Loucy (cell line): ENCODE measurements at regions not wholly inside any gene's neighbourhood (a gene's known extent, or its start where the extent isn't known, plus 50 kb on each side); places are given as distances from the start of the nearest gene placed in this dataset.

Experiments used
- H2AFZ ChIP-seq: fragments of 200-600 bp; sonication (generic); 2 replicates; pipeline ENCODE4 v1.6.0; 2016; ENCODE audit warnings: antibody characterized with exemption, mild to moderate bottlenecking, low read length, moderate library complexity
- H3F3A ChIP-seq: fragments of 200-600 bp; 2 replicates; pipeline ENCODE4 v1.6.0; 2016; ENCODE audit warnings: antibody characterized with exemption, low read depth, mild to moderate bottlenecking
- H3K27me3 ChIP-seq: fragments of 200-600 bp; sonication (generic); 2 replicates; pipeline ENCODE4 v1.6.1; 2014; ENCODE audit warnings: low read length, mild to moderate bottlenecking; ENCODE audit not compliant: insufficient read depth, poor library complexity, severe bottlenecking
- H3K36me3 ChIP-seq: fragments of 200-600 bp; sonication (generic); 2 replicates; pipeline ENCODE4 v1.6.1; 2016; ENCODE audit warnings: low read length; ENCODE audit not compliant: insufficient read depth
- H3K4me1 ChIP-seq: fragments of 200-600 bp; sonication (generic); 2 replicates; pipeline ENCODE4 v1.5.1; 2014; ENCODE audit warnings: low read length, mild to moderate bottlenecking; ENCODE audit not compliant: insufficient read depth, poor library complexity, severe bottlenecking
- H3K4me2 ChIP-seq: fragments of 200-600 bp; sonication (generic); 2 replicates; pipeline ENCODE4 v1.6.0; 2014; ENCODE audit warnings: antibody characterized with exemption, low read length, low read depth, mild to moderate bottlenecking; ENCODE audit not compliant: poor library complexity, severe bottlenecking
- H3K4me3 ChIP-seq: fragments of 200-600 bp; sonication (generic); 2 replicates; pipeline ENCODE4 v1.5.1; 2014; ENCODE audit warnings: low read length, mild to moderate bottlenecking, mixed read lengths; ENCODE audit not compliant: poor library complexity, severe bottlenecking
- H3K79me2 ChIP-seq: fragments of 200-600 bp; sonication (generic); 2 replicates; pipeline ENCODE4 v1.6.1; 2014; ENCODE audit warnings: low read length; ENCODE audit not compliant: insufficient read depth
- H3K9ac ChIP-seq: fragments of 200-600 bp; sonication (generic); 2 replicates; pipeline ENCODE4 v1.6.0; 2014; ENCODE audit warnings: mild to moderate bottlenecking, low read depth, low read length, moderate library complexity; ENCODE audit not compliant: poor library complexity, severe bottlenecking
- H3K9me2 ChIP-seq: fragments of 200-600 bp; sonication (generic); replicated peaks from 2 replicates; pipeline ENCODE4 v1.6.1; 2016; ENCODE audit warnings: low read depth, low read length, mixed read lengths
- H3K9me3 ChIP-seq: fragments of 200-600 bp; sonication (generic); 2 replicates; pipeline ENCODE4 v1.6.1; 2014; ENCODE audit warnings: mild to moderate bottlenecking, antibody characterized with exemption, low read length, low read depth; ENCODE audit not compliant: insufficient read depth
- H4K20me1 ChIP-seq: fragments of 200-600 bp; sonication (generic); 2 replicates; pipeline ENCODE4 v1.6.0; 2014; ENCODE audit warnings: antibody characterized with exemption, low read length, mild to moderate bottlenecking; ENCODE audit not compliant: insufficient read depth, poor library complexity, severe bottlenecking
- EZH2phosphoT487 ChIP-seq: fragments of 200-600 bp; IDR thresholded peaks from 2 replicates; pipeline ENCODE4 v1.6.1; 2018; ENCODE audit warnings: antibody characterized with exemption, mild to moderate bottlenecking, moderate library complexity, borderline replicate concordance
- TF ChIP-seq, protein P1 (sequence below): fragments of 200-600 bp; sonication (generic); conservative IDR thresholded peaks from 2 replicates; pipeline ENCODE4 v1.5.1; 2014; ENCODE audit warnings: mild to moderate bottlenecking, antibody characterized with exemption, low read length

GRCh38 chr17:12463102-12463501 is 202.6 kb upstream of the MYOCD start:
- H3K4me1 ChIP-seq: no peaks in the 10 kb centered on the region
- TF ChIP-seq, protein P1, sequence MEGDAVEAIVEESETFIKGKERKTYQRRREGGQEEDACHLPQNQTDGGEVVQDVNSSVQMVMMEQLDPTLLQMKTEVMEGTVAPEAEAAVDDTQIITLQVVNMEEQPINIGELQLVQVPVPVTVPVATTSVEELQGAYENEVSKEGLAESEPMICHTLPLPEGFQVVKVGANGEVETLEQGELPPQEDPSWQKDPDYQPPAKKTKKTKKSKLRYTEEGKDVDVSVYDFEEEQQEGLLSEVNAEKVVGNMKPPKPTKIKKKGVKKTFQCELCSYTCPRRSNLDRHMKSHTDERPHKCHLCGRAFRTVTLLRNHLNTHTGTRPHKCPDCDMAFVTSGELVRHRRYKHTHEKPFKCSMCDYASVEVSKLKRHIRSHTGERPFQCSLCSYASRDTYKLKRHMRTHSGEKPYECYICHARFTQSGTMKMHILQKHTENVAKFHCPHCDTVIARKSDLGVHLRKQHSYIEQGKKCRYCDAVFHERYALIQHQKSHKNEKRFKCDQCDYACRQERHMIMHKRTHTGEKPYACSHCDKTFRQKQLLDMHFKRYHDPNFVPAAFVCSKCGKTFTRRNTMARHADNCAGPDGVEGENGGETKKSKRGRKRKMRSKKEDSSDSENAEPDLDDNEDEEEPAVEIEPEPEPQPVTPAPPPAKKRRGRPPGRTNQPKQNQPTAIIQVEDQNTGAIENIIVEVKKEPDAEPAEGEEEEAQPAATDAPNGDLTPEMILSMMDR: no peak
- no peak for TF ChIP-seq EZH2phosphoT487
- H3F3A ChIP-seq: no peaks in the 10 kb centered on the region
- H3K9me2 ChIP-seq: no peaks in the 10 kb centered on the region; the same call in 1 of the 2 replicates
- H3K79me2 ChIP-seq: no peaks in the 10 kb centered on the region
- H3K4me3 ChIP-seq: no peak overlapping the region
- H3K27me3 ChIP-seq: no peaks in the 10 kb centered on the region
- H2AFZ ChIP-seq: no peak overlapping the region
- no peak overlapping the region for H3K9ac ChIP-seq
- H3K36me3 ChIP-seq: no peaks in the 10 kb centered on the region
- no peak overlapping the region for H3K4me2 ChIP-seq
- peaks cover 6% of the 10 kb centered on the region; the same call in 1 of the 2 replicates for H3K9me3 ChIP-seq
- no peaks in the 10 kb centered on the region for H4K20me1 ChIP-seq

GRCh38 chr17:12472252-12473173 is 193.2 kb upstream of the MYOCD start:
- Histone ChIP-seq H3K36me3 (no peaks in the 10 kb centered on the region), H3K9ac (no peak overlapping the region), H3K4me3 (no peak overlapping the region), H3K4me1 (no peaks in the 10 kb centered on the region), H4K20me1 (no peaks in the 10 kb centered on the region), H2AFZ (no peak overlapping the region), H3K4me2 (no peak overlapping the region), H3K9me3 (no peaks in the 10 kb centered on the region; the same call in 1 of the 2 replicates), H3K79me2 (no peaks in the 10 kb centered on the region), H3F3A (no peaks in the 10 kb centered on the region), H3K27me3 (no peaks in the 10 kb centered on the region), H3K9me2 (no peaks in the 10 kb centered on the region)
- TF ChIP-seq EZH2phosphoT487: no peak

DNA sequence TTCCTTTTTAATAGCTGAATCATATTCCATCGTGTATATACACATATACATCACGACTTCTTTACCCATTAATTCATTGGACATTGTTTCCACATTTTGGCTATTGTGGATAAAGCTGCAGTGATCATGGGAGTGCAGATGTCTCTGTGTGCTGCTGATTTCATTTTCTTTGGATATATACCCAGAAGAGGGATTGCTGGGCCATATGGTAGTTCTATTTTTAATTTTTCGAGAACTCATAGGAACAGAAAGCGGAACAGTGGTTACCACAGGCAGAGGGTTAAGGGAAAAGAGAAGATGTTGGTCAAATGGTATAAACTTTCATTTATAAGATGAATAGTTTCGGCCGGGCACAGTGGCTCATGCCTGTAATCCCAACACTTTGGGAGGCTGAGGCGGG is 187.4 kb upstream of the MYOCD start:
- no peaks in the 10 kb centered on the region for H3K79me2 ChIP-seq
- H3K36me3 ChIP-seq: no peaks in the 10 kb centered on the region
- H3K9ac ChIP-seq: no peak overlapping the region
- no peaks in the 10 kb centered on the region for H4K20me1 ChIP-seq
- TF ChIP-seq, protein P1: no peak
- no peak for TF ChIP-seq EZH2phosphoT487
- no peaks in the 10 kb centered on the region for H3K4me1 ChIP-seq
- no peaks in the 10 kb centered on the region for H3K9me3 ChIP-seq
- no peaks in the 10 kb centered on the region for H3K27me3 ChIP-seq
- H3F3A ChIP-seq: no peaks in the 10 kb centered on the region
- no peak overlapping the region for H3K4me2 ChIP-seq
- no peak overlapping the region for H2AFZ ChIP-seq
- no peaks in the 10 kb centered on the region for H3K9me2 ChIP-seq
- H3K4me3 ChIP-seq: no peak overlapping the region
